Activated T-cell treated with anti-CD3 and anti-CD28 coated beads for 1 hour (primary cell): ENCODE measurements at regions not wholly inside any gene's neighbourhood (a gene's known extent, or its start where the extent isn't known, plus 50 kb on each side); places are given as distances from the start of the nearest gene placed in this dataset.
"Not testable (repeated sequence)": the region's sequence is repeated elsewhere in the genome, so short reads cannot be mapped to it uniquely, and the experiment has no call there.

Source experiments
- DNase-seq: peaks from one replicate; pipeline ENCODE4 v3.0.0-alpha.2; 2020; ENCODE audit warnings: low read depth

GRCh38 chr11:80338231-80338630, 897.4 kb upstream of the TENM4 start:
- DNase-seq: no peak

DNA sequence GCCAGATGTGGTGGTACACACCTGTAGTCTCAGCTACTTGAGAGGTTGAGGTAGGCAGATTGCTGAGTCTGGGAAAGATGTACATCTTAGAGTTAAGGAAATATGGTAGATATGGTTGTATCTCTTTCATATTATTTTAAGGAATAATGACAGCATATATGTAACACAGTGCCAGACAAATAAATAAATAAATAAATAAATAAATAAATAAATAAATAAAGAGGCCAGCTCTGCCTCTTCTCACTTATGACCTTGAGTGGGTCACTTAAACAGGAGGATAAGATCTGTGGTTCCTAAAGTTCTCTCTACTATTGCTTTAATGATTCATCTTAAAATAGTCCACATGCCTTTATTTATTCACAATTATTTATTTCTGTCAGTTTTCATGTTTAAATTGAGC, 890.9 kb upstream of the TENM4 start:
- DNase-seq: no peak

DNA sequence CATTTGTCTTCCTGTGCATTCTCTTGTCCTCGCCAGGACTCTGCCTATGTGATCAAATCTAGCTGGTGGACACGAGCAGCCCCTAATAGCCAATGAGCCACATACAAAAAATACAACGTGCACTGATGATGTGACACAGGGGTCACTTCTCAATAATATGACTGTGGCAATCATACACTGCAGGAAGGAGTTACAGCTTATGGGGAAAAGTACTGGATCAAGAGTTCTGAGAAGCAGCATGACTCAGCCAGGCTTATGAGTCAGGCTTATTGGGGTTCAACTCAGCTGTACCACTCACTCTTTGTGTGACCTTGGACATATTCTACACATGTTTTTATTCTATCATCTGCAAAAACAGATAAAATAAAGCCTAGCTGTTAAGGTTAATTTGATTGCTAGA, 889.4 kb upstream of the TENM4 start:
- no peak for DNase-seq

- DNase-seq: no peak
These were observed 887.9 kb upstream of the TENM4 start for GRCh38 chr11:80328774-80329173.

DNA sequence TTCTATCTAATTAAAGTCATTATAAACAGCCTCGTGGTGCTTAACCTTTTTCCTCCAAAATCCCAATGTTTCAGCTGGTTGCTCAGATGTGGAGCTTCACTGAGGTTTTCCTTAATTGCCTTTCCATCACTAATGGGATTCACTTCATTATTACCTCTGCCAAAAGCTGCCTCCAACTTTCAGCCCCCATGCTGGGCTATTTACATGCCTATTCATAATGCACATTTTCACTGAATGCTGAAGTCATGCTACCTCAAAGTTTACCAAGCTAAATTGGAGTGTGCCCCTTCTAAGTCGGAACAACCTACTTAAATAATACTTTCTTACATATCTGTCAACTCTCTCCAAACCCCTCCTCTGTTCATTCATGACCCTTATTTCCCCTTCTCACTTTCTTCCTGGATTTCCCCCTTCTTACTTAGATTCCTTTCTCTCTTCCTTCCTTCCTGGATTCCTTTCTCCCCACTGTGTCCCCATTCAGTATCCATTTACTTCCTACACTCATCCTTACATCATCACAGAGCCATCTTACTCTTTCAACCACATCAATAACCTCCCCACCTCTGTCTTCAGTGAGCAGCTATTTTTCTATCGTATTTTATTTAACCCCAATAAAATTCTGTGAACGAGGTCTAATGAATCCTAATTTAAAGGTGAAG, 887.3 kb upstream of the TENM4 start:
- no peak for DNase-seq

- no peak for DNase-seq
These were observed 881.0 kb upstream of the TENM4 start for GRCh38 chr11:80321786-80322185.

DNA sequence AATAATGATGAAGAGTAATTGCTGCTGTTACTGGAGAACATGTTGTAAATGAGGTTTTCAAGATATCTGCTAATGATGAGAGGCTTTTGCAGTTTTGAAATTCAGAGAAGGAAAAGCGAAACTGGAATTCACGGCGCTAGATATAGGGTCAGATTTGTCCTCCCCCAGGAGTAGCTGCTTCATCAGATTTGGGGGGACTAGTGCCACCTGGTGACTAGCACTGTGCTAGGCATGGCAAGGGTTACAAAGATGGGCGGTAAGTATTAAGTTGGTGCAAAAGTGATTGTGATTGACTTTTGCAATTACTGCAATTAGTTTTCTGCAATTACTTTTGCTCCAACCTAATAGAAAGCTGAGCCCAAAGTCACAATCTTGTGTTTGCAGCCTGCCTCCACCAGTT, 879.9 kb upstream of the TENM4 start:
- DNase-seq: no peak

- no peak for DNase-seq
These were observed 879.4 kb upstream of the TENM4 start for GRCh38 chr11:80320226-80320625.

GRCh38 chr11:80317612-80318011, 876.8 kb upstream of the TENM4 start:
- DNase-seq: no peak

DNA sequence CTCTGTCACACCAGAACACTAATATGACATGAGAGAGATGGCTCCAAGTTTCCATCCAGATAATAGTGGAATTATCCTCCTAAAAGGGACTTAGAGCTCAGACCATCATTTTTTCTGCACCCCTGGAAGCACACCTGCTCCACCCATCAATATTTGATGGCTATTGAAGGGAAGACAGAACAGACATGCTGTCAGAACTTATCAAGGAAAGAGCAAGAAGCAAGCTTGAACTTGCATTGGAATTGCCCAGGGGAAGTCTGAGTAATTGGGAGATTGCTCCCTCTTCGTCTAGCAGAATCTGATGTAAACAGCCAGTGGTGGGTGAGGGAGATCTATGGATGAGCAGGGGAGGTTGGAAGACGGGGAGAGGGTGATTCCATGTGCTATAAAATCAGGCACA, 874.4 kb upstream of the TENM4 start:
- DNase-seq: no peak

GRCh38 chr11:80309301-80309700, 868.5 kb upstream of the TENM4 start:
- no peak for DNase-seq

GRCh38 chr11:80307676-80308075, 866.8 kb upstream of the TENM4 start:
- DNase-seq: no peak

GRCh38 chr11:80297858-80298632, 857.2 kb upstream of the TENM4 start:
- DNase-seq: no peak

GRCh38 chr11:80293293-80293692, 852.5 kb upstream of the TENM4 start:
- DNase-seq: no peak

GRCh38 chr11:80284946-80285785, 844.3 kb upstream of the TENM4 start:
- no peak for DNase-seq

- no peak for DNase-seq
These were observed 841.8 kb upstream of the TENM4 start for GRCh38 chr11:80282643-80283042.

- no peak for DNase-seq
These were observed 840.4 kb upstream of the TENM4 start for GRCh38 chr11:80281194-80281593.

DNA sequence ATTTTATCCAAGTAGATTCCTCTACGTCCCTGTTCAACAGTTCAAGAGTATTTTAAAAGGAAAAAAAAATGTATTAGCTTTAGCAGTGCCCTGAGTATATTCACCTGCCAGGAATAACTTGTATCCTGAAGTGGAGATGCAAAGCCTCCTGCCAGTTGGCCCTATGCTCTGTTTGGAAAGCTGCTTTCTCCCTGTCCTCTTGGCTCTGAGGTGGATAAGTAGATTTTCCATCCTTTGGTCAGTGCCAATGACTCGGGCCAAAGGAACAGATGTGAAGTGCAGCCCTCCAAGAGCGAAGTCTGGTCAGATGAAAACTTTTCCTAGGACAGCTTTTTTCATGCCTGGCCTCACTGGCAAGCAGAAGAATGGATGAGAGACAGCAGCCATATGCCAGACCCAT, 839.9 kb upstream of the TENM4 start:
- no peak for DNase-seq

DNA sequence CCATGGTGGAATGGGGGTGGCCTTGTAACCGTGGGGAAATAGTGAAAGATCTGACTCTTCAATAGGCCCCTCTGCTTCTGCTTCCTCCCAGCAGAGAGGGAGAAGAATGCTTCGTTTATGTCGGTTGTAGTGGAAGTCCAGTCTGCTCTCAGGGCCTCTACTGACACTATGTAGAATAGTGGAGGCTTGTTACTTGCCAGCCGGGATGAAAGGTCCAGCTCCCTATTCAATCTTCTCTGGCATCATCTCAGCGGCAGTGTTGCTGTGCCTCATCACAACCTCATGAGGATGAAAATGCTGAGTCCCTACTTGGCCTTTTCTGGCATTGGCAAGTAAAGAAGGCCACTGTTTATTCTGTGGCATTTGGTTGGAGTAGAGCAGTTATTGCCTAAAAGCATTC, 820.9 kb upstream of the TENM4 start:
- no peak for DNase-seq

- DNase-seq: not testable (repeated sequence)
These were observed 816.6 kb upstream of the TENM4 start for GRCh38 chr11:80257319-80258015.

DNA sequence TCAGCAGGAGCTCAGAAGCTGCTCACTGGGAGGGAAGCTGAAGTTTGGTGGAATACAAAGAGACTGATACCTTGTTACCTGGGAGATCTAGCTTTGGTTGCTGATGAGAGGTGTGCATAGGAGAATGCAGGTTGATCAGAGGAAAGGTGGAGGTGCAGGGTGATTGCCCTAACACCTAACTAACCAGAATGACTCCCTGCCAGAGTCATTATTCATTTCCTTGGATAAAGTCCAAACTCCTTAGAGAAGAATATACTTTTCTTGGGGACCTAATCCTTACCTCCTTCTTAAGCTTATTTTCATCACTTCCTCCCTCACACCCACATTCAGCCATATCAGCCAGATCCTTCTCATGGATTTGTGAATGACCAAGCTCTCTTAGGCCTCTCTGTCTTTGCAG, 814.2 kb upstream of the TENM4 start:
- DNase-seq: no peak

GRCh38 chr11:80241766-80242165, 800.9 kb upstream of the TENM4 start:
- no peak for DNase-seq
